Fibroblast of lung (primary cell): ENCODE measurements at regions not wholly inside any gene's neighbourhood (a gene's known extent, or its start where the extent isn't known, plus 50 kb on each side); places are given as distances from the start of the nearest gene placed in this dataset.

ENCODE experiments used
- DNase-seq, 2 donors: peaks; one replicate each; pipeline versions ENCODE4 v3.0.0 to v3.0.0-alpha.2; 2010; ENCODE audit warnings: low read depth in 2 of 2
- H2AFZ ChIP-seq: 2 replicates; pipeline ENCODE4 v1.5.1; 2012; ENCODE audit warnings: low read length, control low read depth, inconsistent platforms
- H3K27ac ChIP-seq: 2 replicates; pipeline ENCODE4 v1.5.1; 2011; ENCODE audit warnings: low read length, control low read depth; ENCODE audit not compliant: insufficient read depth
- H3K27me3 ChIP-seq: 2 replicates; pipeline ENCODE4 v1.5.1; 2011; ENCODE audit warnings: mild to moderate bottlenecking, low read length; ENCODE audit not compliant: control insufficient read depth, insufficient read depth
- H3K36me3 ChIP-seq: 2 replicates; pipeline ENCODE4 v1.5.1; 2011; ENCODE audit warnings: low read length; ENCODE audit not compliant: control insufficient read depth, insufficient read depth
- H3K4me1 ChIP-seq: 2 replicates; pipeline ENCODE4 v1.5.1; 2011; ENCODE audit warnings: low read length; ENCODE audit not compliant: control insufficient read depth, insufficient read depth; ENCODE audit errors: extremely low read depth
- H3K4me2 ChIP-seq: 2 replicates; pipeline ENCODE4 v1.5.1; 2011; ENCODE audit warnings: low read length, control low read depth; ENCODE audit not compliant: insufficient read depth; ENCODE audit errors: extremely low read depth
- H3K4me3 ChIP-seq, 4 experiments: fragments of 200-600 bp in 1 of 4; sonication (generic) in 1 of 4; replicated peaks in 1 of 4; 2 replicates each; pipeline ENCODE4 v1.5.1; 2011 to 2016; ENCODE audit warnings: low read length in 4 of 4, low read depth in 3 of 4, mild to moderate bottlenecking in 3 of 4, control low read depth in 2 of 4, inconsistent platforms in 1 of 4, mixed read lengths in 1 of 4; ENCODE audit not compliant: insufficient read depth in 1 of 4; ENCODE audit errors: control extremely low read depth in 1 of 4
- H3K79me2 ChIP-seq: 2 replicates; pipeline ENCODE4 v1.5.1; 2012; ENCODE audit warnings: mild to moderate bottlenecking, low read length, inconsistent platforms; ENCODE audit not compliant: control insufficient read depth, insufficient read depth
- H3K9ac ChIP-seq: 2 replicates; pipeline ENCODE4 v1.5.1; 2011; ENCODE audit warnings: mild to moderate bottlenecking, low read length, control low read depth; ENCODE audit not compliant: insufficient read depth
- H3K9me3 ChIP-seq: 2 replicates; pipeline ENCODE4 v1.5.1; 2012; ENCODE audit warnings: low read depth, low read length; ENCODE audit not compliant: control insufficient read depth, insufficient read depth
- H4K20me1 ChIP-seq: 2 replicates; pipeline ENCODE4 v1.5.1; 2011; ENCODE audit warnings: low read length; ENCODE audit not compliant: control insufficient read depth, insufficient read depth; ENCODE audit errors: extremely low read depth
- CTCF ChIP-seq, 2 donors: IDR thresholded peaks in 1 of 2; conservative IDR thresholded peaks in 1 of 2; 1 replicate in 1 of 2; 2 replicates in 1 of 2; pipeline ENCODE4 v1.5.1; 2011 to 2012; ENCODE audit warnings: low read length in 2 of 2, control low read depth in 1 of 2, inconsistent platforms in 1 of 2, low read depth in 1 of 2, mild to moderate bottlenecking in 1 of 2
- EZH2 ChIP-seq: IDR thresholded peaks from 2 replicates; pipeline ENCODE4 v1.5.1; 2012; ENCODE audit warnings: low read length, control low read depth, mild to moderate bottlenecking; ENCODE audit errors: missing control alignments

- H3K79me2 ChIP-seq: no peaks in the 10 kb centered on the region
- DNase-seq: no peak
- no peaks in the 10 kb centered on the region for H3K9me3 ChIP-seq
- TF ChIP-seq EZH2 (no peak), CTCF (conservative IDR thresholded peaks at IDR 0.05 in 1 of 2, IDR thresholded peaks at IDR 0.05 in 1 of 2; ENCODE audit: low read depth in 1 of 2, low read length in 2 of 2) (no peak)
- no peak overlapping the region for H2AFZ ChIP-seq
- no peaks in the 10 kb centered on the region for H3K27me3 ChIP-seq
- H3K9ac ChIP-seq: no peak overlapping the region
- no peak overlapping the region for H3K4me3 ChIP-seq
- no peak overlapping the region for H3K4me2 ChIP-seq
- H3K36me3 ChIP-seq: no peaks in the 10 kb centered on the region
- no peak overlapping the region for H3K27ac ChIP-seq
- H3K4me1 ChIP-seq: no peaks in the 10 kb centered on the region
- no peaks in the 10 kb centered on the region for H4K20me1 ChIP-seq
Observed at GRCh38 chr2:173442542-173442941, 87.9 kb downstream of the CDCA7 start.

- no peak overlapping the region for H3K4me2 ChIP-seq
- no peak overlapping the region for H3K27ac ChIP-seq
- no peaks in the 10 kb centered on the region for H3K79me2 ChIP-seq
- DNase-seq: no peak
- H3K36me3 ChIP-seq: no peaks in the 10 kb centered on the region
- no peaks in the 10 kb centered on the region for H3K4me1 ChIP-seq
- no peaks in the 10 kb centered on the region for H4K20me1 ChIP-seq
- no peaks in the 10 kb centered on the region for H3K27me3 ChIP-seq
- no peak overlapping the region for H3K9ac ChIP-seq
- TF ChIP-seq CTCF (conservative IDR thresholded peaks at IDR 0.05 in 1 of 2, IDR thresholded peaks at IDR 0.05 in 1 of 2; ENCODE audit: low read depth in 1 of 2, low read length in 2 of 2): no peak
- no peak for TF ChIP-seq EZH2
- no peak overlapping the region for H3K4me3 ChIP-seq
- no peaks in the 10 kb centered on the region for H3K9me3 ChIP-seq
- H2AFZ ChIP-seq: no peak overlapping the region
Observed at GRCh38 chr2:173446722-173447121, 92.0 kb downstream of the CDCA7 start.

- TF ChIP-seq EZH2: no peak
- peak; percentile 62 to 84 for TF ChIP-seq CTCF (conservative IDR thresholded peaks at IDR 0.05 in 1 of 2, IDR thresholded peaks at IDR 0.05 in 1 of 2; ENCODE audit: low read depth in 1 of 2, low read length in 2 of 2)
- Histone ChIP-seq H3K27ac (no peak overlapping the region), H3K9me3 (no peaks in the 10 kb centered on the region), H2AFZ (peak overlapping the region; percentile 81), H4K20me1 (no peaks in the 10 kb centered on the region), H3K27me3 (no peaks in the 10 kb centered on the region), H3K4me3 (peak overlapping the region in 2 of 4 experiments; percentile 32 to 39), H3K79me2 (no peaks in the 10 kb centered on the region), H3K4me1 (no peaks in the 10 kb centered on the region), H3K9ac (no peak overlapping the region), H3K4me2 (peak overlapping the region; percentile 48), H3K36me3 (no peaks in the 10 kb centered on the region)
- peak; percentile 75 to 85 for DNase-seq
Observed at GRCh38 chr2:173448938-173449471, 94.3 kb downstream of the CDCA7 start.
